CD4-positive, alpha-beta T cell (primary cell): ENCODE measurements at regions not wholly inside any gene's neighbourhood (a gene's known extent, or its start where the extent isn't known, plus 50 kb on each side); places are given as distances from the start of the nearest gene placed in this dataset.

Experiments used
- ATAC-seq: fragments of 200-7000 bp; cut with Tn5 transposase; one replicate; pipeline ENCODE4 v1.10.0; 2022; ENCODE audit warnings: mild to moderate bottlenecking; ENCODE audit not compliant: poor library complexity
- CTCF ChIA-PET: fragments of 350-600 bp; sonication (Branson Sonifier 250); formaldehyde crosslinking; loops from one replicate; lab custom pipeline; 2021; ENCODE audit warnings: antibody characterized with exemption, inconsistent platforms; lab: Charles Lee
- POLR2A ChIA-PET: fragments of 350-600 bp; sonication (Branson Sonifier 250); formaldehyde crosslinking; loops from one replicate; lab custom pipeline; 2021; ENCODE audit warnings: antibody characterized with exemption, inconsistent platforms; lab: Charles Lee
- DNase-seq, 14 experiments: peaks; one replicate each; pipeline ENCODE4 v3.0.0-alpha.2; 2013 to 2020; ENCODE audit warnings: mixed read lengths in 2 of 14
- H3K27ac ChIP-seq, 2 donors: one replicate each; pipeline versions ENCODE4 v1.5.1 to v1.7.0; 2013; ENCODE audit warnings: low read length in 2 of 2, low read depth in 1 of 2, mild to moderate bottlenecking in 1 of 2
- H3K27me3 ChIP-seq, 2 experiments: 1 replicate in 1 of 2; 2 replicates in 1 of 2; pipeline versions ENCODE4 v1.6.1 to v1.7.0; 2013; ENCODE audit warnings: low read length in 2 of 2, control low read depth in 1 of 2, mild to moderate bottlenecking in 1 of 2, moderate library complexity in 1 of 2; ENCODE audit not compliant: insufficient read depth in 2 of 2, control insufficient read depth in 1 of 2
- H3K36me3 ChIP-seq: one replicate; pipeline ENCODE4 v1.6.1; 2013; ENCODE audit warnings: low read length, control low read depth; ENCODE audit not compliant: insufficient read depth
- H3K4me1 ChIP-seq: one replicate; pipeline ENCODE4 v1.6.1; 2013; ENCODE audit warnings: low read length, control low read depth; ENCODE audit not compliant: insufficient read depth
- H3K4me3 ChIP-seq: one replicate; pipeline ENCODE4 v1.5.1; 2013; ENCODE audit warnings: mild to moderate bottlenecking, low read length, moderate library complexity
- H3K9me3 ChIP-seq, 2 experiments: 1 replicate in 1 of 2; 2 replicates in 1 of 2; pipeline versions ENCODE4 v1.6.1 to v1.7.0; 2013; ENCODE audit warnings: low read length in 2 of 2, mild to moderate bottlenecking in 2 of 2, control low read depth in 1 of 2, moderate library complexity in 1 of 2; ENCODE audit not compliant: control insufficient read depth in 1 of 2, insufficient read depth in 1 of 2
- H3K27ac Mint-ChIP-seq: one replicate; pipeline ENCODE4 v1.8.0; 2020; ENCODE audit warnings: mixed read lengths
- H3K27me3 Mint-ChIP-seq: one replicate; pipeline ENCODE4 v1.8.0; 2021; ENCODE audit warnings: mixed read lengths
- H3K36me3 Mint-ChIP-seq: one replicate; pipeline ENCODE4 v1.8.0; 2021; ENCODE audit warnings: low read depth, mixed read lengths
- H3K4me1 Mint-ChIP-seq: one replicate; pipeline ENCODE4 v1.8.0; 2021; ENCODE audit warnings: low read depth, mixed read lengths
- H3K4me3 Mint-ChIP-seq: one replicate; pipeline ENCODE4 v1.8.0; 2020; ENCODE audit warnings: mild to moderate bottlenecking, mixed read lengths
- H3K9me3 Mint-ChIP-seq: one replicate; pipeline ENCODE4 v1.8.0; 2020; ENCODE audit warnings: mixed read lengths
- intact Hi-C, 2 experiments: fragments of 100-400 bp; cut with DNase I in 1 of 2; cut with micrococcal nuclease in 1 of 2; formaldehyde crosslinking; loops; one replicate each; pipeline versions ENCODE4 v1.15.1 to v1.9.0; 2023 to 2025; cut with DNase I, micrococcal nuclease
- TF ChIP-seq, protein P1 (sequence below): fragments of 200-600 bp; IDR thresholded peaks from one replicate; pipeline ENCODE4 v1.8.0; 2022; ENCODE audit warnings: antibody characterized with exemption, mild to moderate bottlenecking

DNA sequence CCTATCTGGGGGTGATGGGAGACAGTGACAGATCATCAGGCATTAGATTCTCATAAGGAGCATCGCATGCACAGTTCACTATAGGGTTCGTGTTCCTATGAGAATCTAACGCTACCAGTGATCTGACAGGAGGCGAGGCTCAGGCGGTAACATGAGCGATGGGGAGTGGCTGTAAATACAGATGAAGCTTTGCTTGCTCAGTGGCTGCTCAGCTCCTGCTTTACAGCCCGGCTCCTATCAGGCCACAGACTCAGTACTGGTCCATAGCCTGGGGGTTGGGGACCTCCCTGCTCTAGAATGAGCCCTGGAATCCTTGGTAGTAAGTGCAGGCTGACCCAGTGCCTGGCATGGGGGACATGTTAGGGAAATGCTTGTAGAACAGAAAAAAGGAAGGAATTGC is 426.0 kb downstream of the TYW1 start:
- H3K27ac ChIP-seq = no peak overlapping the region
- H3K4me1 Mint-ChIP-seq = no peaks in the 10 kb centered on the region
- no peak overlapping the region for H3K27ac Mint-ChIP-seq
- ATAC-seq = no peak
- H3K4me1 ChIP-seq = no peaks in the 10 kb centered on the region
- no peak overlapping the region for H3K4me3 ChIP-seq
- H3K27me3 ChIP-seq = no peaks in the 10 kb centered on the region
- no peak overlapping the region for H3K4me3 Mint-ChIP-seq
- POLR2A ChIA-PET = no interaction called here
- H3K36me3 Mint-ChIP-seq = no peaks in the 10 kb centered on the region
- no peaks in the 10 kb centered on the region for H3K9me3 Mint-ChIP-seq
- H3K27me3 Mint-ChIP-seq = peaks cover 4% of the 10 kb centered on the region
- H3K9me3 ChIP-seq = peaks cover 0 to 3% of the 10 kb centered on the region in 2 experiments
- CTCF ChIA-PET = no interaction called here
- intact Hi-C loops = no loop called here
- no peaks in the 10 kb centered on the region for H3K36me3 ChIP-seq
- TF ChIP-seq, protein P1, sequence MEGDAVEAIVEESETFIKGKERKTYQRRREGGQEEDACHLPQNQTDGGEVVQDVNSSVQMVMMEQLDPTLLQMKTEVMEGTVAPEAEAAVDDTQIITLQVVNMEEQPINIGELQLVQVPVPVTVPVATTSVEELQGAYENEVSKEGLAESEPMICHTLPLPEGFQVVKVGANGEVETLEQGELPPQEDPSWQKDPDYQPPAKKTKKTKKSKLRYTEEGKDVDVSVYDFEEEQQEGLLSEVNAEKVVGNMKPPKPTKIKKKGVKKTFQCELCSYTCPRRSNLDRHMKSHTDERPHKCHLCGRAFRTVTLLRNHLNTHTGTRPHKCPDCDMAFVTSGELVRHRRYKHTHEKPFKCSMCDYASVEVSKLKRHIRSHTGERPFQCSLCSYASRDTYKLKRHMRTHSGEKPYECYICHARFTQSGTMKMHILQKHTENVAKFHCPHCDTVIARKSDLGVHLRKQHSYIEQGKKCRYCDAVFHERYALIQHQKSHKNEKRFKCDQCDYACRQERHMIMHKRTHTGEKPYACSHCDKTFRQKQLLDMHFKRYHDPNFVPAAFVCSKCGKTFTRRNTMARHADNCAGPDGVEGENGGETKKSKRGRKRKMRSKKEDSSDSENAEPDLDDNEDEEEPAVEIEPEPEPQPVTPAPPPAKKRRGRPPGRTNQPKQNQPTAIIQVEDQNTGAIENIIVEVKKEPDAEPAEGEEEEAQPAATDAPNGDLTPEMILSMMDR = no peak
- no peak for DNase-seq

DNA sequence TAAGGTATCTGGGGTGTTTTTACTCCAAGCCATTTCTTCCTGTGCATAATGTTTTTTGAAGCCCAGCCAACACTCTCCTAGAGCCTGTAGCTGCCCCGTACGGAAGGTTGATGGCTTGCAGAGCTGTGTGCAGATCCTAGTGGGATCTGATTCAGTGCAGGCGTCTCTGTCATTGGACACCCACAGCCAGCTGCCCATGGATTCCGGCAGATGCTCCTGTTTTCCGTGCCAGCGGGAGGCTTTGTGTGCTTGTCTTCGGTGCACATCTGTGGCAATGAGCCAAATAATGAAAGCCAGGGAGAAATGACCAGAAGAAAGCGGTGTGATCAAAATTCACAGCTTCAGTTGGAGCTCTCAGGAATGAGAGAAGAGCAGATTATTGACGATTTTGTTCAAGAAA is 426.4 kb downstream of the TYW1 start:
- H3K27me3 Mint-ChIP-seq = peaks cover 4% of the 10 kb centered on the region
- Histone ChIP-seq H3K4me3 (no peak overlapping the region), H3K36me3 (no peaks in the 10 kb centered on the region), H3K4me1 (no peaks in the 10 kb centered on the region), H3K27me3 (no peaks in the 10 kb centered on the region), H3K9me3 (no peaks in the 10 kb centered on the region), H3K27ac (no peak overlapping the region)
- H3K27ac Mint-ChIP-seq = no peak overlapping the region
- H3K9me3 Mint-ChIP-seq = no peaks in the 10 kb centered on the region
- intact Hi-C loops = no loop called here
- no peak for ATAC-seq
- CTCF ChIA-PET = no interaction called here
- TF ChIP-seq, protein P1 = no peak
- H3K4me3 Mint-ChIP-seq = no peak overlapping the region
- POLR2A ChIA-PET = no interaction called here
- DNase-seq = no peak
- no peaks in the 10 kb centered on the region for H3K4me1 Mint-ChIP-seq
- H3K36me3 Mint-ChIP-seq = no peaks in the 10 kb centered on the region

DNA sequence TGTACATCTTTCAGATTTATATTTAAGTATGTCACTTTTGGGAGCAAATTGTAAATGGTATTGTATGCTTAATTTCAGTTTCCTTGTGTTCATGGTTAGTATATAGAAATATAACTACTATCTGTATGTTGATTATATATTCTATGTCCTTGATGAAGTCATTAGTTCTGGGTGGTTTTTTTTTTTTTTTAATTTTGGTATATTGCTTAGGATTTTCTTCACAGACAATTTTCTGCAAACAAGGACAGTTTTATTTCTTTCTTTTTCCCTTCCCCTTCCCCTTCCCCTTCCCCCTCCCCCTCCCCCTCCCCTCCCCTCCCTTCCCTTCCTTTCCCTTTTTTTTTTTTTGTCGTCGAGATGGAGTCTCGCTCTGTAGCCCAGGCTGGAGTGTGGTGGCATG is 430.0 kb downstream of the TYW1 start:
- Mint-ChIP-seq H3K27me3 (peaks cover 10% of the 10 kb centered on the region), H3K4me1 (no peaks in the 10 kb centered on the region), H3K4me3 (no peak overlapping the region), H3K27ac (no peak overlapping the region), H3K9me3 (no peaks in the 10 kb centered on the region), H3K36me3 (no peaks in the 10 kb centered on the region)
- ChIA-PET CTCF (no interaction called here), POLR2A (no interaction called here)
- Histone ChIP-seq H3K36me3 (no peaks in the 10 kb centered on the region), H3K4me1 (no peaks in the 10 kb centered on the region), H3K4me3 (no peak overlapping the region), H3K9me3 (no peaks in the 10 kb centered on the region), H3K27me3 (no peaks in the 10 kb centered on the region), H3K27ac (no peak overlapping the region)
- ATAC-seq (no peak), DNase-seq (no peak)
- TF ChIP-seq, protein P1 = no peak
- intact Hi-C loops = no loop called here
